HG02798 (cell line): ENCODE measurements at regions not wholly inside any gene's neighbourhood (a gene's known extent, or its start where the extent isn't known, plus 50 kb on each side); places are given as distances from the start of the nearest gene placed in this dataset.

ENCODE experiments used
- ATAC-seq: cut with Tn5 transposase; IDR thresholded peaks from one replicate; pipeline ENCODE4 v1.9.1; 2021; ENCODE audit warnings: mild to moderate bottlenecking; ENCODE audit not compliant: unreplicated experiment, poor library complexity

GRCh38 chr6:159450815-159451465, 242.1 kb downstream of the SOD2 start:
- ATAC-seq = no peak

- no peak for ATAC-seq
These were observed 246.7 kb downstream of the SOD2 start for GRCh38 chr6:159446340-159446739.

DNA sequence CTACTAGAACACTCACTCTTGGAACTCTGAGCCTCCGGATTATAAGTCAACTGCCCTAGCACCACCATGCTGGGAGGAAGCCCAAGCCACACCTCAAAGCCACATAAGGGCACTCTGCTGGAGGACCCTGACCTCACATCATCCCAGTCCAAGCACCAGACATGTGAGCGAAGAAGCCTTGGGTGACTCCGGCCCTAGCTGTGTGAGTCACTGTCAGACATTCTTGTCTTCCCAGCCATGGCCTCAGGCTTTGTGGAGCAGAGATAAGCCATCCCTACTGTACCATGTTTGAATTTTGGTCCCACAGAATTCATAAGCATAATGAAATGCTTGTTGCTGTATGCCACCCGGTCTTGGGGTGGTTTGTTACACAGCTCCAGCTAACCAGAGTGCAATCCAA, 247.7 kb downstream of the SOD2 start:
- ATAC-seq = no peak

GRCh38 chr6:159444056-159444760, 248.8 kb downstream of the SOD2 start:
- no peak for ATAC-seq

DNA sequence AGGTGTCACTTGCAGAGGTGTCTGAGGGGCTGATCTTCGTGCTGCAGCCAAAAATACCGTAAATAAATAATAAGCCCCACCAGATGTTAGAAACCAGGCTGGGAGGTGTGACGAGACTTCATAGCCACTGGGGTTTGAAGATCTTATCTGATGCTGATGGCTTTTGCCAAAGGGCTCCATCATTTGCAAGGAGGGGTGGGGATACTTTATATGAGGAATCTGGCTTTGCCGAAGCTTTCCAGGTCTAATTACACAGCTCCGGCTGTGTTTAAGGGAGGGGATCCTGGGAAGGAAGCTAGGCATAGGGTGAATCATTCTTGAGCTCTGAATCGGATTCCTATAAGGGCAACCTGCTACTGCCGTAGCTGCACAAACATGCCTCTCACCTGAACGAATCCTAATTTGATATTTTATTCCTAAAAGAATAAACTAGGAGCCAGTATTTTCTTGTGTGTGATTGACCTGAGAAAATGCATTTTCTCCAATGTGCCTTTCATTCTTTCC, 249.6 kb downstream of the SOD2 start:
- ATAC-seq = no peak

DNA sequence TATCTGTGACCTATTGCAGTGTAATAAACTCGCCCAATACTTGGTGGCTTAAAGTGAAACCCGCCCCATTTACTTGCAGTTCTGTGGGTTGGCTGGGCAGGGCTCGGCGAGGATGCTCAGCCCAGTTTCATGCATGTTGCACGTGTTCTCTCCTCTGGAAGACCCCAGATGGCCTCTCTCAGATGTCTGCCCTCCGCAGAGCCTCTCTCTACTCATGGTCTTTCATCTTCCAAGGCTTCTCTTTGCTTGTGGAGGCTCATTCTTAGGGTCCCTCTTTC, 251.4 kb downstream of the SOD2 start:
- no peak for ATAC-seq

GRCh38 chr6:159440911-159441703, 251.9 kb downstream of the SOD2 start:
- no peak for ATAC-seq

DNA sequence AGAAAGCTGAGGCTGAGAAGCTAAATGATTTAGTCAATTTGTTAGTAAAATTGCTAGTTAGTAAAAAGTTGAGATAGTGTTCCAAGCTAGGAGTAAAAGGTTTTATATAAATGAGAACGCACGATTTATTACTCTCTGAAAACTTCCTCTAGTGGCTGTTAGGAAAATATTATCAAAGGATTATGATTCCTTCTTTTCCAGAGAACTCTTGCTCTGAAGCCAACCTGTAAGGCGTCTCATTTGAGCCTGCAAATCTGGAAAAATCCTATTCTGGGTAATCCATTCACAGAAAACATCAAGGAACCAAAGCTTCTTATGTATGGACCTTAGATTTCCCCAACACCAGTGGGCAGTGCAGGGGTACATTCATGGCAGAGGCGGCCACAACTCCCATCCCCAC, 252.7 kb downstream of the SOD2 start:
- no peak for ATAC-seq

GRCh38 chr6:159439651-159440050, 253.4 kb downstream of the SOD2 start:
- ATAC-seq = no peak

- ATAC-seq = no peak
These were observed 254.9 kb downstream of the SOD2 start for GRCh38 chr6:159438106-159438505.

GRCh38 chr6:159436581-159436980, 256.5 kb downstream of the SOD2 start:
- ATAC-seq = no peak

DNA sequence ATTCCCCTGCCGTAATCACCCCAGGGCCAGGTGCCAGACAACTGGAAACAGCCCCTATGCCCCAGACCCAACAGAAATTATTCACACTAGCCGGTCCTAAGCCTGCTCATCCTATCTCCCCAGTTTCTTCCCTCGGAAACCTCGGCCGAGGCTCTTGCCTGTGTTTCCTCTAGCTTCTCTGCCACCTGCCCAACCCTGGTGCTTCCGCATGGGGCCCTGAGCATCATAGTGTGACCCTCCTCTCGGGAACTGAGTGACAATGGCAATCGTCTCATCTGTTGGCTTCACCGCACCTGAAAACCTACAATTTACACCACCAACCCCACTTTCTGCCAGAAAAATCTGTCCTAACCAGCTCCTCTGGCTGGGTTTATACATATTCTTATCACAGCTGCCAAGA, 257.3 kb downstream of the SOD2 start:
- no peak for ATAC-seq

GRCh38 chr6:159434410-159434809, 258.6 kb downstream of the SOD2 start:
- no peak for ATAC-seq

GRCh38 chr6:159433550-159433949, 259.5 kb downstream of the SOD2 start:
- no peak for ATAC-seq

GRCh38 chr6:159431750-159432149, 261.3 kb downstream of the SOD2 start:
- no peak for ATAC-seq

- ATAC-seq = no peak
These were observed 261.1 kb downstream of the FNDC1 start for GRCh38 chr6:159430323-159430722.

GRCh38 chr6:159429433-159429832, 260.2 kb downstream of the FNDC1 start:
- ATAC-seq = no peak

DNA sequence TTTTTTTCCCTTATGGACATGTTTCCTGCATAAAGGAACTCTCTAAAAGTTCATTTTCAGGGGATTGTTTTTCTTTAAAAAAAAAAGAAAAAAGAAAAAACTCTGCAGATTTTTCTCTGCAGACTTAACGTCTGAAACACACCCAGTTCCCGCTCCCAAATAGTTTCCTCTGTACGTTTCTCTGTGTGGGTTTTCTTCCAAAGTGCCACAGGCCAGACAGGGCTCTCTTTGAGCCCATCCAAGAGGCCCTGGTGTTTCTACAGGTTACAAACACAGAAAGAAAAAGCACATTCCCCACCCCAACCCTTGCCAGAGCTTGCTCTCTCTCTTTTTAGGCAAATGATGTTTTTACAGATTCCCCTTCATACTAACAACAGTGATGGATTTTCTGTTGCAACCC, 258.6 kb downstream of the FNDC1 start:
- no peak for ATAC-seq

DNA sequence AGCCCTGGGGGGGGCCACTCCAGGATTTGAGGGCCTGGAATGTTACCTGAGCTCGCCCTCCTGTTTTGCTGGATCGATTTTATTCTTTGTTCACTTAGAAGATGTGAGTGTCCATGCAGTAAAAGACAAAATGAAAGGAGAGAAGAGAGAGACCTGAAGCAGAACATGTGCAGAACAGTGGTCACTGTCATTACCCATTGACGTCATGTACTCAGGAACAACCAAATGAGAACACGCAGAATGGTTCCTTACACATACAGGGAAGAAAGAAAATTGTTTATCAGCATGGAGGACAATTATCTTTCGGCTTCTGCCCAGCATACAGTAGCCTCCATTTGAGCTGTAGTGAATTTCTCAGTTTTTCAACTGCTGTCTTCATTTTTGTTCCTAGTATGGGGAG, 258.1 kb downstream of the FNDC1 start:
- no peak for ATAC-seq

DNA sequence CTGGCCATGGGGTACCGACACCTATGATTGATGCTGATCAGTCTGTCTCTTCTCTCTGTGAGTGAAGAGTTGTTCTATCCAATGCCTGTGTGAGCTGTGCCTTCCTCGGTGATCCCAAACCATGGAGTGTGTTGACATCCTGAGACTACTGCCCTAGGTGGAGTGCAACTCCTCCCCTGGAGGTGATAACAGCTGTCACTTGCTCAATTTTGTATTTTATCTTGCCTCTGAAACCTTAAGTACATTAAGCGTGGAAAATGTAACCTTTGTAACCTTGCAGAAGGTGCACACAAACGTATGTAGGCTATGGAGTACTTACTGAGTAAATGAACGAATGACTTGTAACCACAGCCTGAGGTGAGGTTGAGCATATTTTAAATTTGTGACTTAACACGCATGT, 256.2 kb downstream of the FNDC1 start:
- no peak for ATAC-seq
